H9 (cell line): ENCODE measurements at regions not wholly inside any gene's neighbourhood (a gene's known extent, or its start where the extent isn't known, plus 50 kb on each side); places are given as distances from the start of the nearest gene placed in this dataset.

Experiments
- DNase-seq: peaks from one replicate; pipeline ENCODE4 v3.0.0-alpha.2; 2017
- H2AFZ ChIP-seq: one replicate; pipeline ENCODE4 v1.6.1; 2013; ENCODE audit warnings: mild to moderate bottlenecking, low read length, control low read depth, moderate library complexity
- H2AK5ac ChIP-seq: 2 replicates; pipeline ENCODE4 v1.6.1; 2013; ENCODE audit warnings: low read length, control low read depth, mixed read lengths; ENCODE audit not compliant: insufficient read length
- H2BK120ac ChIP-seq: one replicate; pipeline ENCODE4 v1.6.1; 2013; ENCODE audit warnings: low read depth, mild to moderate bottlenecking, low read length, control low read depth, inconsistent platforms; ENCODE audit not compliant: poor library complexity, severe bottlenecking
- H2BK12ac ChIP-seq: 2 replicates; pipeline ENCODE4 v1.6.1; 2013; ENCODE audit warnings: low read length, control low read depth, mixed read lengths, low read depth; ENCODE audit not compliant: insufficient read length
- H2BK15ac ChIP-seq: 2 replicates; pipeline ENCODE4 v1.6.1; 2013; ENCODE audit warnings: low read depth, low read length, control low read depth
- H2BK20ac ChIP-seq: one replicate; pipeline ENCODE4 v1.6.1; 2013; ENCODE audit warnings: low read depth, mild to moderate bottlenecking, low read length, control low read depth, inconsistent platforms; ENCODE audit not compliant: poor library complexity, severe bottlenecking
- H2BK5ac ChIP-seq: 2 replicates; pipeline ENCODE4 v1.6.1; 2013; ENCODE audit warnings: low read length, control low read depth, mixed read lengths; ENCODE audit not compliant: insufficient read length
- H3K14ac ChIP-seq: 2 replicates; pipeline ENCODE4 v1.6.1; 2013; ENCODE audit warnings: low read length, control low read depth; ENCODE audit not compliant: insufficient read depth
- H3K18ac ChIP-seq: 2 replicates; pipeline ENCODE4 v1.6.1; 2013; ENCODE audit warnings: low read depth, mild to moderate bottlenecking, mixed read lengths, low read length, control low read depth; ENCODE audit not compliant: insufficient read length
- H3K23ac ChIP-seq: 2 replicates; pipeline ENCODE4 v1.6.1; 2013; ENCODE audit warnings: low read length, control low read depth, mixed read lengths, low read depth; ENCODE audit not compliant: insufficient read length
- H3K23me2 ChIP-seq: 2 replicates; pipeline ENCODE4 v1.6.1; 2013; ENCODE audit warnings: low read depth, mild to moderate bottlenecking, mixed read lengths, low read length, control low read depth; ENCODE audit not compliant: insufficient read length, poor library complexity, severe bottlenecking
- H3K27ac ChIP-seq: 2 replicates; pipeline ENCODE4 v1.5.1; 2013; ENCODE audit warnings: low read length, control low read depth, mixed read lengths, low read depth; ENCODE audit not compliant: insufficient read length
- H3K27me3 ChIP-seq: 2 replicates; pipeline ENCODE4 v1.6.1; 2013; ENCODE audit warnings: low read length, control low read depth, inconsistent platforms; ENCODE audit not compliant: insufficient read depth
- H3K4ac ChIP-seq: 2 replicates; pipeline ENCODE4 v1.6.1; 2013; ENCODE audit warnings: low read depth, mild to moderate bottlenecking, control low read depth, inconsistent platforms, low read length, moderate library complexity
- H3K4me1 ChIP-seq: 2 replicates; pipeline ENCODE4 v1.6.1; 2013; ENCODE audit warnings: low read length, control low read depth, inconsistent platforms; ENCODE audit not compliant: insufficient read depth
- H3K4me2 ChIP-seq: 2 replicates; pipeline ENCODE4 v1.6.1; 2013; ENCODE audit warnings: low read length, control low read depth, mixed read lengths; ENCODE audit not compliant: insufficient read length, insufficient read depth
- H3K56ac ChIP-seq: 2 replicates; pipeline ENCODE4 v1.6.1; 2013; ENCODE audit warnings: low read depth, mild to moderate bottlenecking, mixed read lengths, low read length, control low read depth; ENCODE audit not compliant: insufficient read length
- H3K79me1 ChIP-seq: 2 replicates; pipeline ENCODE4 v1.6.1; 2013; ENCODE audit warnings: low read depth, mild to moderate bottlenecking, moderate library complexity, low read length, control low read depth, inconsistent platforms; ENCODE audit not compliant: insufficient read depth, poor library complexity, severe bottlenecking
- H3K79me2 ChIP-seq: 2 replicates; pipeline ENCODE4 v1.6.1; 2013; ENCODE audit warnings: low read length, control low read depth, inconsistent platforms; ENCODE audit not compliant: insufficient read depth
- H3K9ac ChIP-seq: 2 replicates; pipeline ENCODE4 v1.6.1; 2013; ENCODE audit warnings: low read length, control low read depth, mixed read lengths; ENCODE audit not compliant: insufficient read length; ENCODE audit errors: extremely low read depth
- H3K9me3 ChIP-seq: one replicate; pipeline ENCODE4 v1.6.1; 2013; ENCODE audit warnings: low read depth, low read length, inconsistent platforms; ENCODE audit not compliant: control insufficient read depth
- H3T11ph ChIP-seq: one replicate; pipeline ENCODE4 v1.6.1; 2013; ENCODE audit warnings: mild to moderate bottlenecking, low read length, control low read depth, inconsistent platforms
- H4K20me1 ChIP-seq: one replicate; pipeline ENCODE4 v1.6.1; 2013; ENCODE audit not compliant: control insufficient read depth, insufficient read length, insufficient read depth
- H4K5ac ChIP-seq: 2 replicates; pipeline ENCODE4 v1.6.1; 2013; ENCODE audit warnings: low read depth, mild to moderate bottlenecking, mixed read lengths, low read length, control low read depth; ENCODE audit not compliant: insufficient read length
- H4K8ac ChIP-seq: replicated peaks from 2 replicates; pipeline ENCODE4 v1.6.1; 2013; ENCODE audit warnings: low read length, control low read depth, mixed read lengths, low read depth; ENCODE audit not compliant: insufficient read length
- H4K91ac ChIP-seq: 2 replicates; pipeline ENCODE4 v1.6.1; 2013; ENCODE audit warnings: low read depth, mild to moderate bottlenecking, moderate library complexity, mixed read lengths, low read length, control low read depth; ENCODE audit not compliant: insufficient read length
- H3K27ac Mint-ChIP-seq, 3 experiments: 2 replicates in 2 of 3; 3 replicates in 1 of 3; pipeline ENCODE4 v1.8.0; 2020 to 2021; ENCODE audit warnings: mixed read lengths in 3 of 3, mild to moderate bottlenecking in 1 of 3, moderate library complexity in 1 of 3
- H3K27me3 Mint-ChIP-seq: 2 replicates; pipeline ENCODE4 v1.8.0; 2021; ENCODE audit warnings: low read depth, mild to moderate bottlenecking, moderate library complexity, mixed read lengths
- H3K36me3 Mint-ChIP-seq, 3 experiments: 2 replicates in 2 of 3; 3 replicates in 1 of 3; pipeline ENCODE4 v1.8.0; 2020 to 2021; ENCODE audit warnings: low read depth in 3 of 3, mixed read lengths in 3 of 3; ENCODE audit not compliant: insufficient read depth in 1 of 3
- H3K4me1 Mint-ChIP-seq, 2 experiments: 2 replicates each; pipeline ENCODE4 v1.8.0; 2020; ENCODE audit warnings: mixed read lengths in 2 of 2
- H3K4me3 Mint-ChIP-seq, 2 experiments: 2 replicates in 1 of 2; 3 replicates in 1 of 2; pipeline ENCODE4 v1.8.0; 2020 to 2021; ENCODE audit warnings: mild to moderate bottlenecking in 2 of 2, mixed read lengths in 2 of 2, moderate library complexity in 1 of 2
- H3K9me3 Mint-ChIP-seq, 2 experiments: 2 replicates in 1 of 2; 3 replicates in 1 of 2; pipeline ENCODE4 v1.8.0; 2020; ENCODE audit warnings: mild to moderate bottlenecking in 2 of 2, mixed read lengths in 2 of 2, moderate library complexity in 1 of 2
- CTCF ChIP-seq: fragments of 200-600 bp; sonication (generic); conservative IDR thresholded peaks from 3 replicates; pipeline ENCODE4 v1.8.0; 2021; ENCODE audit warnings: antibody characterized with exemption, mild to moderate bottlenecking
- WGBS: extraction: QIAGEN DNeasy Blood & Tissue Kit; methylation state at CpG from one replicate; pipeline ENCODE4 v1.1.7; 2013; ENCODE audit warnings: missing lambda C conversion rate, low lambda C conversion rate, mixed read lengths; ENCODE audit not compliant: insufficient read length; ENCODE audit errors: extremely low coverage; 5-methylcytosine and 5-hydroxymethylcytosine counted together

- Histone ChIP-seq H3K79me2 (no peaks in the 10 kb centered on the region), H3K4me2 (no peak overlapping the region), H3K27me3 (no peaks in the 10 kb centered on the region), H4K91ac (no peak overlapping the region), H3K56ac (no peak overlapping the region), H4K20me1 (no peaks in the 10 kb centered on the region), H3K4me1 (no peaks in the 10 kb centered on the region), H3K14ac (no peak overlapping the region), H3K4ac (no peak overlapping the region), H3T11ph (no peak overlapping the region), H3K23ac (no peak overlapping the region), H2BK5ac (no peak overlapping the region), H4K5ac (no peak overlapping the region), H4K8ac (no peak overlapping the region), H2BK12ac (no peak overlapping the region), H2AK5ac (no peak overlapping the region), H3K9me3 (no peaks in the 10 kb centered on the region), H3K23me2 (no peaks in the 10 kb centered on the region), H3K27ac (no peak overlapping the region), H2BK20ac (no peak overlapping the region), H2BK120ac (no peak overlapping the region), H2BK15ac (no peak overlapping the region), H3K18ac (no peak overlapping the region), H3K9ac (no peak overlapping the region), H2AFZ (no peak overlapping the region), H3K79me1 (no peaks in the 10 kb centered on the region)
- no peaks in the 10 kb centered on the region for H3K9me3 Mint-ChIP-seq
- H3K27ac Mint-ChIP-seq = no peak overlapping the region
- no peaks in the 10 kb centered on the region for H3K27me3 Mint-ChIP-seq
- H3K36me3 Mint-ChIP-seq = 0 out of 7 replicates have a peak, but pooled peaks cover 0 to 2% (median 0%) of the 10 kb centered on the region in 3 experiments
- no peaks in the 10 kb centered on the region for H3K4me1 Mint-ChIP-seq
- H3K4me3 Mint-ChIP-seq = no peak overlapping the region
- no peak for TF ChIP-seq CTCF
- DNase-seq = no peak
- WGBS = no CpG with 5 or more reads among the region's 5 CpGs
These were observed 57.7 kb upstream of the SLC7A11 start for GRCh38 chr4:138299881-138300280.
